Activated B cell treated with CpG ODN at 0.5 μM for 24 hours (primary cell): ENCODE measurements at regions not wholly inside any gene's neighbourhood (a gene's known extent, or its start where the extent isn't known, plus 50 kb on each side); places are given as distances from the start of the nearest gene placed in this dataset.

Experiments used
- ATAC-seq: fragments of 200-7000 bp; cut with Tn5 transposase; one replicate; pipeline ENCODE4 v1.10.0; 2021; ENCODE audit warnings: low read depth, mild to moderate bottlenecking, moderate library complexity
- CTCF ChIA-PET: fragments of 350-600 bp; sonication (Branson Sonifier 250); formaldehyde crosslinking; loops from one replicate; lab custom pipeline; 2021; ENCODE audit warnings: antibody characterized with exemption; lab: Charles Lee
- POLR2A ChIA-PET: fragments of 350-600 bp; sonication (Branson Sonifier 250); formaldehyde crosslinking; loops from one replicate; lab custom pipeline; 2021; ENCODE audit warnings: antibody characterized with exemption; lab: Charles Lee
- DNase-seq: peaks from one replicate; pipeline ENCODE4 v3.0.0; 2022
- H3K27ac Mint-ChIP-seq: one replicate; pipeline ENCODE4 v1.8.0; 2020; ENCODE audit warnings: mixed read lengths
- H3K27me3 Mint-ChIP-seq: one replicate; pipeline ENCODE4 v1.8.0; 2021; ENCODE audit warnings: mixed read lengths
- H3K36me3 Mint-ChIP-seq: one replicate; pipeline ENCODE4 v1.8.0; 2021; ENCODE audit warnings: low read depth, mixed read lengths
- H3K4me1 Mint-ChIP-seq: one replicate; pipeline ENCODE4 v1.8.0; 2021; ENCODE audit warnings: mixed read lengths
- H3K4me3 Mint-ChIP-seq: one replicate; pipeline ENCODE4 v1.8.0; 2020; ENCODE audit warnings: mild to moderate bottlenecking, mixed read lengths
- H3K9me3 Mint-ChIP-seq: one replicate; pipeline ENCODE4 v1.8.0; 2020; ENCODE audit warnings: mixed read lengths
- CTCF ChIP-seq: fragments of 200-600 bp; IDR thresholded peaks from one replicate; pipeline ENCODE4 v1.8.0; 2022; ENCODE audit warnings: antibody characterized with exemption, mild to moderate bottlenecking
- intact Hi-C: fragments of 100-400 bp; cut with micrococcal nuclease; formaldehyde crosslinking; loops from one replicate; pipeline ENCODE4 v1.15.1; 2024

- intact Hi-C loops = no loop called here
- ChIA-PET CTCF (no interaction called here), POLR2A (no interaction called here)
- no peak for ATAC-seq
- TF ChIP-seq CTCF = no peak
- Mint-ChIP-seq H3K4me3 (no peak overlapping the region), H3K9me3 (no peaks in the 10 kb centered on the region), H3K4me1 (peaks cover 5% of the 10 kb centered on the region), H3K36me3 (no peaks in the 10 kb centered on the region), H3K27ac (no peak overlapping the region), H3K27me3 (peaks cover 14% of the 10 kb centered on the region)
- no peak for DNase-seq
Measured at GRCh38 chr7:47143339-47143738, 438.6 kb downstream of the TNS3 start.

GRCh38 chr7:47142867-47143175 is 439.1 kb downstream of the TNS3 start:
- ATAC-seq (no peak), DNase-seq (no peak)
- peaks cover 5% of the 10 kb centered on the region for H3K4me1 Mint-ChIP-seq
- CTCF ChIA-PET = no interaction called here
- H3K9me3 Mint-ChIP-seq = no peaks in the 10 kb centered on the region
- H3K4me3 Mint-ChIP-seq = no peak overlapping the region
- no peak for TF ChIP-seq CTCF
- intact Hi-C loops = no loop called here
- H3K27ac Mint-ChIP-seq = no peak overlapping the region
- peaks cover 14% of the 10 kb centered on the region for H3K27me3 Mint-ChIP-seq
- H3K36me3 Mint-ChIP-seq = no peaks in the 10 kb centered on the region
- POLR2A ChIA-PET = no interaction called here

GRCh38 chr7:47142169-47142866 is 439.6 kb downstream of the TNS3 start:
- intact Hi-C loops = no loop called here
- peaks cover 14% of the 10 kb centered on the region for H3K27me3 Mint-ChIP-seq
- no peak overlapping the region for H3K27ac Mint-ChIP-seq
- H3K36me3 Mint-ChIP-seq = no peaks in the 10 kb centered on the region
- H3K9me3 Mint-ChIP-seq = no peaks in the 10 kb centered on the region
- CTCF ChIA-PET = no interaction called here
- peaks cover 5% of the 10 kb centered on the region for H3K4me1 Mint-ChIP-seq
- DNase-seq = no peak
- TF ChIP-seq CTCF = no peak
- ATAC-seq = no peak
- H3K4me3 Mint-ChIP-seq = no peak overlapping the region
- POLR2A ChIA-PET = no interaction called here

GRCh38 chr7:47132471-47132870 is 449.4 kb downstream of the TNS3 start:
- H3K27me3 Mint-ChIP-seq = peaks cover 3% of the 10 kb centered on the region
- ATAC-seq (no peak), DNase-seq (no peak)
- H3K9me3 Mint-ChIP-seq = no peaks in the 10 kb centered on the region
- POLR2A ChIA-PET = no interaction called here
- no peaks in the 10 kb centered on the region for H3K36me3 Mint-ChIP-seq
- intact Hi-C loops = no loop called here
- no peak for TF ChIP-seq CTCF
- H3K4me3 Mint-ChIP-seq = no peak overlapping the region
- CTCF ChIA-PET = no interaction called here
- H3K4me1 Mint-ChIP-seq = no peaks in the 10 kb centered on the region
- H3K27ac Mint-ChIP-seq = no peak overlapping the region

GRCh38 chr7:47128700-47129099 is 453.2 kb downstream of the TNS3 start:
- ATAC-seq = no peak
- ChIA-PET CTCF (no interaction called here), POLR2A (no interaction called here)
- TF ChIP-seq CTCF = no peak
- intact Hi-C loops = no loop called here
- no peak for DNase-seq
- no peak overlapping the region for H3K4me3 Mint-ChIP-seq
- no peaks in the 10 kb centered on the region for H3K36me3 Mint-ChIP-seq
- H3K4me1 Mint-ChIP-seq = no peaks in the 10 kb centered on the region
- H3K27me3 Mint-ChIP-seq = no peaks in the 10 kb centered on the region
- no peak overlapping the region for H3K27ac Mint-ChIP-seq
- H3K9me3 Mint-ChIP-seq = no peaks in the 10 kb centered on the region
